GM12891 (cell line): ENCODE measurements at regions not wholly inside any gene's neighbourhood (a gene's known extent, or its start where the extent isn't known, plus 50 kb on each side); places are given as distances from the start of the nearest gene placed in this dataset.

ENCODE experiments used
- POLR2A ChIP-seq: IDR thresholded peaks from 2 replicates; pipeline ENCODE4 v1.6.1; 2011; ENCODE audit warnings: low read depth, low read length, control low read depth
- POLR2AphosphoS5 ChIP-seq: IDR thresholded peaks from 2 replicates; pipeline ENCODE4 v1.6.1; 2011; ENCODE audit warnings: low read depth, low read length, control low read depth
- TAF1 ChIP-seq: IDR thresholded peaks from 2 replicates; pipeline ENCODE4 v1.6.1; 2011; ENCODE audit warnings: low read depth, low read length, control low read depth

- TF ChIP-seq POLR2AphosphoS5 = no peak
- no peak for TF ChIP-seq POLR2A
- TF ChIP-seq TAF1 = no peak
These were observed 244.0 kb downstream of the CPXCR1 start for GRCh38 chrX:88990882-88991582.
